SJCRH30 (cell line): ENCODE measurements at regions not wholly inside any gene's neighbourhood (a gene's known extent, or its start where the extent isn't known, plus 50 kb on each side); places are given as distances from the start of the nearest gene placed in this dataset.

Source experiments
- DNase-seq, 2 experiments: peaks; one replicate each; pipeline ENCODE4 v3.0.0-alpha.2; 2015 to 2020
- H3K27ac ChIP-seq: fragments of 250-450 bp; sonication (Bioruptor Pico); 2 replicates; pipeline ENCODE4 v1.5.1; 2020; ENCODE audit warnings: mild to moderate bottlenecking, moderate library complexity
- H3K27me3 ChIP-seq: fragments of 250-450 bp; sonication (Bioruptor Pico); 2 replicates; pipeline ENCODE4 v1.5.1; 2020; ENCODE audit warnings: mild to moderate bottlenecking, moderate library complexity
- H3K36me3 ChIP-seq: fragments of 250-450 bp; sonication (Bioruptor Pico); 2 replicates; pipeline ENCODE4 v1.5.1; 2020; ENCODE audit warnings: mild to moderate bottlenecking, moderate library complexity
- H3K4me1 ChIP-seq: fragments of 250-450 bp; sonication (Bioruptor Pico); 2 replicates; pipeline ENCODE4 v1.5.1; 2020; ENCODE audit warnings: mild to moderate bottlenecking, moderate library complexity
- H3K4me3 ChIP-seq: fragments of 250-450 bp; sonication (Bioruptor Pico); 2 replicates; pipeline ENCODE4 v1.5.1; 2020; ENCODE audit warnings: mild to moderate bottlenecking, moderate library complexity
- H3K9me3 ChIP-seq: fragments of 250-450 bp; sonication (Bioruptor Pico); replicated peaks from 2 replicates; pipeline ENCODE4 v1.5.1; 2020; ENCODE audit warnings: mild to moderate bottlenecking, moderate library complexity

GRCh38 chrX:36577006-36577405, 431.2 kb upstream of the FAM47C start:
- DNase-seq = no peak
- no peaks in the 10 kb centered on the region for H3K27me3 ChIP-seq
- no peak overlapping the region for H3K4me3 ChIP-seq
- H3K27ac ChIP-seq = no peak overlapping the region
- H3K4me1 ChIP-seq = no peaks in the 10 kb centered on the region
- no peaks in the 10 kb centered on the region for H3K9me3 ChIP-seq
- H3K36me3 ChIP-seq = no peaks in the 10 kb centered on the region

DNA sequence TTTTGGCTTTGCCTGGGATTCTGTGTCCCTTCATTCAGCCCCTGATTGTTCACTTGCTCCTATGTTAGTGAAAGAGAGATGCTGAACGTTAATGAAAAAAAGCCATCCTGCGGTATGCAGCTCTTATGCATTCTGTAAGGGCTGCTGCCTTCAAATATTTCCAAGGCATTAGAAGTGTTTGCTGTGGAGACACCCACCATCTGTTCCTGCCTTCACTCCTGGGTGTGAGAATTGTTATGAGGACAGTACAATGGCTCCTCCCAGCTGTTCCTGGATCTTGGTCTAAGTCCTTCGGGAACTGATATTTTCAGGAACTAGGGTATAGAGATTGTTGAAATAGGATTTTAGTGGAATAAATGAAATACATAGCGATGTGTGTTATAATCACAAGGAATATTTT, 427.1 kb upstream of the FAM47C start:
- DNase-seq = no peak
- Histone ChIP-seq H3K27me3 (no peaks in the 10 kb centered on the region), H3K4me1 (no peaks in the 10 kb centered on the region), H3K36me3 (no peaks in the 10 kb centered on the region), H3K4me3 (no peak overlapping the region), H3K9me3 (no peaks in the 10 kb centered on the region), H3K27ac (no peak overlapping the region)

- H3K9me3 ChIP-seq = no peaks in the 10 kb centered on the region
- no peaks in the 10 kb centered on the region for H3K4me1 ChIP-seq
- H3K36me3 ChIP-seq = no peaks in the 10 kb centered on the region
- no peaks in the 10 kb centered on the region for H3K27me3 ChIP-seq
- no peak overlapping the region for H3K27ac ChIP-seq
- no peak overlapping the region for H3K4me3 ChIP-seq
- no peak for DNase-seq
Measured at GRCh38 chrX:36583674-36584073, 424.5 kb upstream of the FAM47C start.

DNA sequence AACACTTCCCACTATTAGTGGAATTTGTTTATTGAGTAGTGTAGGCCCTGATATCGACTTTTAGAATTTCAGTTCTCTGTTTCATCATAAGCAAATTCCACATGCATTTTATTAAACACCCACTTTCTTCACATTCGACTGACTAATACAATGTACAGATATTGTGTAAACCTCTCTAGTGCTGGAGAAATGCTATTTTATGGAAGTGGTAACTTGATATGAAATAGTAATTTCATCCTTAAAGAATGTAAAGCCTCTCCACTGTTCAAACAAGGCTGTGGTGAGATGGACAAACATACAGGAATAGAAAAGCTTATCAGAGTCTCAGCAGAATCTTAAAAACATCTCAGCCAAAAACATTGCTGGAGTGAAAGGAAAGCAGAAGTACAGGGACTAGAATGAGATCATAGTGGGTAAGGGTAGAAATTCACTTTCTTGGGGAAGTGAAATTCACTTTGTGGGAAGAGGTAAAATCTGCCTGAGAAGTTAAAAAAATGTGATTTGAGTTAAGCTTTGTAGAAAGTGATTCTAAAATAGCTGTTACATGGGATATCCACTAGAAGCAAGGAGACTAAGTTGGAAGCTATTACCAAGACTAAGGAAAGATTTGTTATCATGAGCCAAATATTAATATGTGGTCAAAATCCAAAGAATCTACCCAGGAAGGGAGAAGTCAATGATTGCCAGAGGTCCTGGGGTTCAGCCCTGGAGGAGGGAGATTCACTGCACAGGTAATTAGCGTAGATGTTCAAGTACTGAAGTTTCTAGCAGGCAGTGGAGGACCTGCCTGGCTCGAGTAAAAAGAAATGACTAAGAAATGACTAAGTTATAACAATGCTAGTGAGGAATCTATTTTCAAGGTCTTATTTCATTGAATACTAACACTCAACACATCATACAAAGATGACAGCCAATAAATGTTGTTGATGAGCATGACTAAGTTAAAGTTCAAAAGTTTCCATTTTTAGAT, 398.3 kb upstream of the FAM47C start:
- Histone ChIP-seq H3K27me3 (no peaks in the 10 kb centered on the region), H3K4me3 (no peak overlapping the region), H3K36me3 (no peaks in the 10 kb centered on the region), H3K27ac (no peak overlapping the region), H3K9me3 (no peaks in the 10 kb centered on the region), H3K4me1 (no peaks in the 10 kb centered on the region)
- DNase-seq = no peak

GRCh38 chrX:36626898-36627297, 381.3 kb upstream of the FAM47C start:
- H3K36me3 ChIP-seq = no peaks in the 10 kb centered on the region
- no peak overlapping the region for H3K27ac ChIP-seq
- H3K9me3 ChIP-seq = no peaks in the 10 kb centered on the region
- no peak for DNase-seq
- no peaks in the 10 kb centered on the region for H3K4me1 ChIP-seq
- no peak overlapping the region for H3K4me3 ChIP-seq
- H3K27me3 ChIP-seq = no peaks in the 10 kb centered on the region

DNA sequence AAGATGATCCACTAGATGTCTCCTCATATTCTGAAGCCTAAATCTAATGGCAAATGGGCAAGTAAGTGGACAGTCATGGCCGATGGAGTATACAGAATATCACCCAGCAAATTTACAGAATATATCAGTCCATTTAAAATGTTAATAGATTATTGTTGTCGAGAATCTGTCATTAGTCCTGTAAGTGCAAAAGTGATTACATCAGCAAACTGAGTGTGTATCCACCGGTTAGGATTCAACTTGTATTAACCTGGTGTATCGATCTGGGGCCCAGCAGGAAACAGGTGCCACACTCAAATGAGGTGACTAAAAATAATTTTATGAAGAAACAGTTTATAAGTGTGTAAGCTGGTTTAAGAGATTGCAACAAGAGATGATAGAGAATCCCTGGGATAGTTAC, 367.9 kb upstream of the FAM47C start:
- Histone ChIP-seq H3K36me3 (no peaks in the 10 kb centered on the region), H3K27ac (no peak overlapping the region), H3K9me3 (no peaks in the 10 kb centered on the region), H3K4me3 (no peak overlapping the region), H3K27me3 (no peaks in the 10 kb centered on the region), H3K4me1 (no peaks in the 10 kb centered on the region)
- no peak for DNase-seq

- no peaks in the 10 kb centered on the region for H3K9me3 ChIP-seq
- no peak overlapping the region for H3K4me3 ChIP-seq
- no peaks in the 10 kb centered on the region for H3K27me3 ChIP-seq
- no peak for DNase-seq
- no peaks in the 10 kb centered on the region for H3K4me1 ChIP-seq
- no peak overlapping the region for H3K27ac ChIP-seq
- no peaks in the 10 kb centered on the region for H3K36me3 ChIP-seq
Measured at GRCh38 chrX:36642052-36642451, 366.1 kb upstream of the FAM47C start.

GRCh38 chrX:36650622-36651021, 357.5 kb upstream of the FAM47C start:
- Histone ChIP-seq H3K27me3 (no peaks in the 10 kb centered on the region), H3K9me3 (no peaks in the 10 kb centered on the region)
- DNase-seq = no peak

DNA sequence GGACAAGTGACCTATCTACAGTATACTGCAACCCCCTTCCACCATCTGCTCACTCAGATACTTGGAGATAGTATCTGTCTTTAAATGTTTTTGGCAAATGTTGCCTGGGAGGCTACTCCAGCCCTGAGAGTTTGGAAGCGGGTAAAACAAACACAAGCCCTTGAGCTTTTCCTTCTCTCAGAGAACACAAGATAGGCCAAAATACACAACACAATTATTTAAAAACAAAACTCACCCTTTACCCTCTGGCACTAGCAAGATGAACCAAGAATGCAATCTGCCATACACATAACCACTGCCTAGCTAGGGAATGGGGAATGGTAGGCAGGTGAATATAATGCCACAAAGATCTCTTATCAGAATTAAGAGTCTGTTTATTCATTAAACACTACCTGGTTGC, 324.7 kb upstream of the FAM47C start:
- no peaks in the 10 kb centered on the region for H3K36me3 ChIP-seq
- no peak for DNase-seq

More at GRCh38 chrX:36650622-36651021, 357.5 kb upstream of the FAM47C start:
- Histone ChIP-seq H3K36me3 (no peaks in the 10 kb centered on the region), H3K4me1 (no peaks in the 10 kb centered on the region), H3K4me3 (no peak overlapping the region), H3K27ac (no peak overlapping the region)

GRCh38 chrX:36684053-36684452, 324.1 kb upstream of the FAM47C start:
- DNase-seq = no peak
- Histone ChIP-seq H3K4me3 (no peak overlapping the region), H3K4me1 (no peaks in the 10 kb centered on the region), H3K9me3 (no peaks in the 10 kb centered on the region), H3K36me3 (no peaks in the 10 kb centered on the region), H3K27me3 (no peaks in the 10 kb centered on the region), H3K27ac (no peak overlapping the region)

More for the DNA sequence above, 324.7 kb upstream of the FAM47C start:
- H3K27ac ChIP-seq = no peak overlapping the region
- H3K4me3 ChIP-seq = no peak overlapping the region
- no peaks in the 10 kb centered on the region for H3K4me1 ChIP-seq
- H3K9me3 ChIP-seq = no peaks in the 10 kb centered on the region
- H3K27me3 ChIP-seq = no peaks in the 10 kb centered on the region

DNA sequence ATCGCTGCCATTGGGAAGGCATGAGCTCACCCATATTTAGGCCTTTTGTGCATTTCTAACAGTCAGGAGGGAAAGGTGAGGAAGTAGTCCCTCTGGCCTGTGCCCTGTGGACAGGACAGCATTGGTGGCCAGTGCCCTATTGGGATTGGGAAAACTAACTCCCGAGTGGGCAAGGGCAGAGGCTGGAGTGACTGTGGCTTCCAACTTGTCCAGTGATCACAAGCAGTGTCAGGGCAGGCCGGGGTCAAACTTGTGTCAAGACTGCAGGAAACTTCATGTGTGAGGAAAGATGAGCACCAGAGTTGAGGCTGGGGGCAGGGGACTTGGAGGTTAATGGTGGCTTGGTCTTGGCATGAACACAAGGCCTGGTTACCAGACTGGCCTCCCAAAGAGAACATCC, 286.2 kb upstream of the FAM47C start:
- Histone ChIP-seq H3K4me1 (no peaks in the 10 kb centered on the region), H3K36me3 (no peaks in the 10 kb centered on the region), H3K9me3 (no peaks in the 10 kb centered on the region), H3K27ac (no peak overlapping the region), H3K4me3 (no peak overlapping the region), H3K27me3 (no peaks in the 10 kb centered on the region)
- DNase-seq = no peak

DNA sequence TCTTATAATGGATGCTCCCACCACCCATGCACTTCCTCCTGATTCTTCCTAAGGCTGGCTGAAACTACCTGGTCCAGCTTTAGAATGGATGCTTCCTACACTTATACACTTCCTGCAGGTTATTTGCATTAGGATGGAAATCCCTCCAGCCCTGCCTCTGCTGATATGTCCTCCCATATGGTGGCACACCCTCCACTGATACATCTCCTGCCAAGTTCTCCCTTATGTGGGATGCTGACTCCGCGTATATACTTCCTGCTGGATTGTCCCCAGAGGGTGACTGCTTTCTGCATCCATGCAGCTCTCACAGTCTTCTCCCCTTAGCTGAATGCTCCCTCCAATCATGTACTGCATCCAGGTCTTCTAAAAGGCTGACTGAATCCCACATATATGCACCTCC, 254.6 kb upstream of the FAM47C start:
- H3K27ac ChIP-seq = no peak overlapping the region
- H3K4me3 ChIP-seq = no peak overlapping the region
- H3K4me1 ChIP-seq = no peaks in the 10 kb centered on the region
- no peak for DNase-seq
- no peaks in the 10 kb centered on the region for H3K27me3 ChIP-seq
- no peaks in the 10 kb centered on the region for H3K9me3 ChIP-seq
- H3K36me3 ChIP-seq = no peaks in the 10 kb centered on the region

GRCh38 chrX:36787752-36788151, 220.4 kb upstream of the FAM47C start:
- H3K9me3 ChIP-seq = no peaks in the 10 kb centered on the region
- H3K4me3 ChIP-seq = no peak overlapping the region
- no peaks in the 10 kb centered on the region for H3K36me3 ChIP-seq
- no peaks in the 10 kb centered on the region for H3K4me1 ChIP-seq
- DNase-seq = no peak
- no peaks in the 10 kb centered on the region for H3K27me3 ChIP-seq
- no peak overlapping the region for H3K27ac ChIP-seq

DNA sequence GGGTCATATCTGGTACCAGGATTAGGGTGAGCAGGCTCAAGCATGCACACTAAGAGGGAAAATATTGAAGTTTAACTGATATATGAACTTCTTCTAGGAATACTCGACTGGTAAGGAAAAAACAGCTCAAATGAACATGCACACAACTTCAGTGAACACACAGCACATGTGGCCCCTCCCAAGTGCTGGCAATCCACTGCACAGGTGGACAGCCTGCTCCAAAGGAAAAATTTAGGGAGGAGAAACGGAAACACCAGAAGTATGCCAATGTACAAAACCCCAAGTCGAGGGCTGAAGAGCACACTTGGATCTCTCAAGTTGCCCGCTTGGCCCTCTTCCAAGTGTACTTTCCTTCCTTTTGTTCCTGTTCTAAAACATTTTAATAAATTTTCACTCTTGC, 205.0 kb upstream of the FAM47C start:
- Histone ChIP-seq H3K9me3 (no peaks in the 10 kb centered on the region), H3K27ac (no peak overlapping the region), H3K36me3 (no peaks in the 10 kb centered on the region), H3K27me3 (no peaks in the 10 kb centered on the region), H3K4me1 (no peaks in the 10 kb centered on the region), H3K4me3 (no peak overlapping the region)
- no peak for DNase-seq

DNA sequence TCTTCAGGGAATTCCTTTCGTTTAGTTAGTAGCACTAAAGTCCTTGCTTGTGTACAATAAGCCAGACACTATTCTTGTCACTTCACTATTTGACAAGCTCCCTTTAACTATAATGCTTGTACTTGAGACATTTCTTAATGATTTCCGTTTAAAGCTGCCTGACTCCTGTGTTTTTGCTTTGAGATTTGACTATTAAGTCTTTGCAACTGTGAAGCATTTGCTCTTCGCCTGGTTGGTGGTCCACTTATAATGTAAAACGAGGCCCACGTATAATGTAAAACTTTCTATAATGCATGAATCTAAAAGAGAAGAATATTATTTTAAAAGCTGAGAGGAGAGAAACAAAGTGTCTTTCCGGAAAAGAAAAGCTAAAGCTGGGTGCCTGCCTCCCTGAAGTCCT, 204.1 kb upstream of the FAM47C start:
- Histone ChIP-seq H3K4me3 (no peak overlapping the region), H3K27me3 (no peaks in the 10 kb centered on the region), H3K9me3 (no peaks in the 10 kb centered on the region), H3K27ac (no peak overlapping the region), H3K4me1 (no peaks in the 10 kb centered on the region), H3K36me3 (no peaks in the 10 kb centered on the region)
- DNase-seq = no peak

GRCh38 chrX:36844857-36845256, 163.3 kb upstream of the FAM47C start:
- Histone ChIP-seq H3K27me3 (no peaks in the 10 kb centered on the region), H3K4me3 (no peak overlapping the region), H3K4me1 (no peaks in the 10 kb centered on the region), H3K36me3 (no peaks in the 10 kb centered on the region), H3K9me3 (no peaks in the 10 kb centered on the region), H3K27ac (no peak overlapping the region)
- DNase-seq = no peak
